ENCODE measurements at regions not wholly inside any gene's neighbourhood (a gene's known extent, or its start where the extent isn't known, plus 50 kb on each side); places are given as distances from the start of the nearest gene placed in this dataset.

GRCh38 chr15:70212963-70213315 lies 115.2 kb upstream of the TLE3 start:
- ATAC-seq: no peak
- no peak overlapping the region for H3K4me3 Mint-ChIP-seq

GRCh38 chr15:70212286-70212962 lies 114.7 kb upstream of the TLE3 start:
- Mint-ChIP-seq H3K9me3 (no peaks in the 10 kb centered on the region), H3K27me3 (peaks cover 0 to 20% (median 0%) of the 10 kb centered on the region in 5 donors), H3K4me1 (peaks cover 0 to 5% (median 0%) of the 10 kb centered on the region in 7 donors), H3K4me3 (no peak overlapping the region), H3K27ac (peak overlapping the region in 1 of 9 donors; percentile 71), H3K36me3 (no peaks in the 10 kb centered on the region)
- ChIA-PET CTCF (no interaction called here), POLR2A (no interaction called here)
- DNase-seq: no peak
- no peaks in the 10 kb centered on the region for H3K27me3 ChIP-seq (ENCODE audit: control insufficient read depth in 2 of 2, insufficient read depth in 2 of 2, low read length in 2 of 2)
- no peaks in the 10 kb centered on the region for H3K4me1 ChIP-seq (ENCODE audit: control insufficient read depth in 2 of 2, insufficient read depth in 2 of 2, low read length in 2 of 2)
- H3K4me3 ChIP-seq (ENCODE audit: low read length): no peak overlapping the region
- H3K36me3 ChIP-seq (ENCODE audit: control insufficient read depth in 2 of 3, insufficient read depth in 3 of 3, low read length in 3 of 3): no peaks in the 10 kb centered on the region
- intact Hi-C loops (cut with micrococcal nuclease): no loop called here
- H3K27ac ChIP-seq (ENCODE audit: low read depth, low read length): no peak overlapping the region
- no peak for ATAC-seq
- H3K9me3 ChIP-seq (ENCODE audit: control insufficient read depth in 2 of 3, low read length in 3 of 3): no peaks in the 10 kb centered on the region

More at GRCh38 chr15:70212963-70213315, 115.2 kb upstream of the TLE3 start:
- H3K27ac ChIP-seq (ENCODE audit: low read depth, low read length): no peak overlapping the region
- intact Hi-C loops (cut with micrococcal nuclease): no loop called here
- ChIA-PET CTCF (no interaction called here), POLR2A (no interaction called here)
- no peaks in the 10 kb centered on the region for H3K27me3 ChIP-seq (ENCODE audit: control insufficient read depth in 2 of 2, insufficient read depth in 2 of 2, low read length in 2 of 2)
- no peaks in the 10 kb centered on the region for H3K4me1 ChIP-seq (ENCODE audit: control insufficient read depth in 2 of 2, insufficient read depth in 2 of 2, low read length in 2 of 2)
- Mint-ChIP-seq H3K9me3 (no peaks in the 10 kb centered on the region), H3K27ac (peak overlapping the region in 1 of 9 donors; percentile 71), H3K36me3 (no peaks in the 10 kb centered on the region), H3K4me1 (peaks cover 0 to 5% (median 0%) of the 10 kb centered on the region in 7 donors), H3K27me3 (peaks cover 0 to 19% (median 0%) of the 10 kb centered on the region in 5 donors)
- no peak for DNase-seq
- H3K9me3 ChIP-seq (ENCODE audit: control insufficient read depth in 2 of 3, low read length in 3 of 3): no peaks in the 10 kb centered on the region
- no peak overlapping the region for H3K4me3 ChIP-seq (ENCODE audit: low read length)
- no peaks in the 10 kb centered on the region for H3K36me3 ChIP-seq (ENCODE audit: control insufficient read depth in 2 of 3, insufficient read depth in 3 of 3, low read length in 3 of 3)

GRCh38 chr15:70210528-70210927 lies 112.8 kb upstream of the TLE3 start:
- POLR2A ChIA-PET: no interaction called here
- no peak overlapping the region for H3K27ac Mint-ChIP-seq
- peaks cover 0 to 28% (median 0%) of the 10 kb centered on the region in 5 donors for H3K27me3 Mint-ChIP-seq
- CTCF ChIA-PET: no interaction called here
- Histone ChIP-seq H3K27ac (ENCODE audit: low read depth, low read length) (no peak overlapping the region), H3K9me3 (ENCODE audit: control insufficient read depth in 2 of 3, low read length in 3 of 3) (no peaks in the 10 kb centered on the region), H3K4me3 (ENCODE audit: low read length) (no peak overlapping the region), H3K27me3 (ENCODE audit: control insufficient read depth in 2 of 2, insufficient read depth in 2 of 2, low read length in 2 of 2) (no peaks in the 10 kb centered on the region), H3K4me1 (ENCODE audit: control insufficient read depth in 2 of 2, insufficient read depth in 2 of 2, low read length in 2 of 2) (no peaks in the 10 kb centered on the region), H3K36me3 (ENCODE audit: control insufficient read depth in 2 of 3, insufficient read depth in 3 of 3, low read length in 3 of 3) (no peaks in the 10 kb centered on the region)
- H3K36me3 Mint-ChIP-seq: no peaks in the 10 kb centered on the region
- no peak for ATAC-seq
- no peaks in the 10 kb centered on the region for H3K9me3 Mint-ChIP-seq
- no peak for DNase-seq
- H3K4me1 Mint-ChIP-seq: peaks cover 0 to 8% (median 0%) of the 10 kb centered on the region in 7 donors
- intact Hi-C loops (cut with micrococcal nuclease): loop anchor here in 1 of 2 donors (1.0 kb wide), 1 partner anchor 634 kb away; no protein-coding TSS in a partner anchor
- H3K4me3 Mint-ChIP-seq: no peak overlapping the region

- no peak overlapping the region for H3K4me3 Mint-ChIP-seq
- DNase-seq (no peak), ATAC-seq (no peak)
- CTCF ChIA-PET: no interaction called here
- no peak overlapping the region for H3K27ac ChIP-seq (ENCODE audit: low read depth, low read length)
- POLR2A ChIA-PET: no interaction called here
- H3K4me3 ChIP-seq (ENCODE audit: low read length): no peak overlapping the region
- no peaks in the 10 kb centered on the region for H3K4me1 ChIP-seq (ENCODE audit: control insufficient read depth in 2 of 2, insufficient read depth in 2 of 2, low read length in 2 of 2)
- no peaks in the 10 kb centered on the region for H3K36me3 Mint-ChIP-seq
- no peaks in the 10 kb centered on the region for H3K27me3 ChIP-seq (ENCODE audit: control insufficient read depth in 2 of 2, insufficient read depth in 2 of 2, low read length in 2 of 2)
- intact Hi-C loops (cut with micrococcal nuclease): loop anchor here in 1 of 2 donors (1.0 kb wide), 1 partner anchor 634 kb away; no protein-coding TSS in a partner anchor
- H3K9me3 Mint-ChIP-seq: no peaks in the 10 kb centered on the region
- peaks cover 0 to 8% (median 0%) of the 10 kb centered on the region in 7 donors for H3K4me1 Mint-ChIP-seq
- H3K27me3 Mint-ChIP-seq: peaks cover 0 to 30% (median 0%) of the 10 kb centered on the region in 5 donors
- H3K9me3 ChIP-seq (ENCODE audit: control insufficient read depth in 2 of 3, low read length in 3 of 3): no peaks in the 10 kb centered on the region
- no peak overlapping the region for H3K27ac Mint-ChIP-seq
- no peaks in the 10 kb centered on the region for H3K36me3 ChIP-seq (ENCODE audit: control insufficient read depth in 2 of 3, insufficient read depth in 3 of 3, low read length in 3 of 3)
Measured at GRCh38 chr15:70210076-70210475, 112.4 kb upstream of the TLE3 start.

GRCh38 chr15:70209499-70209898 lies 111.8 kb upstream of the TLE3 start:
- no peaks in the 10 kb centered on the region for H3K4me1 ChIP-seq (ENCODE audit: control insufficient read depth in 2 of 2, insufficient read depth in 2 of 2, low read length in 2 of 2)
- H3K9me3 ChIP-seq (ENCODE audit: control insufficient read depth in 2 of 3, low read length in 3 of 3): no peaks in the 10 kb centered on the region
- H3K27me3 Mint-ChIP-seq: peaks cover 0 to 32% (median 0%) of the 10 kb centered on the region in 5 donors
- peaks cover 0 to 8% (median 0%) of the 10 kb centered on the region in 7 donors for H3K4me1 Mint-ChIP-seq
- ATAC-seq: no peak
- H3K27me3 ChIP-seq (ENCODE audit: control insufficient read depth in 2 of 2, insufficient read depth in 2 of 2, low read length in 2 of 2): no peaks in the 10 kb centered on the region
- no peaks in the 10 kb centered on the region for H3K36me3 ChIP-seq (ENCODE audit: control insufficient read depth in 2 of 3, insufficient read depth in 3 of 3, low read length in 3 of 3)
- no peaks in the 10 kb centered on the region for H3K36me3 Mint-ChIP-seq
- ChIA-PET POLR2A (no interaction called here), CTCF (interaction anchor here (0.6 kb wide), 1 partner anchor 9 kb away, joined by 4 read pairs; no protein-coding TSS in a partner anchor)
- no peak overlapping the region for H3K4me3 ChIP-seq (ENCODE audit: low read length)
- H3K27ac ChIP-seq (ENCODE audit: low read depth, low read length): no peak overlapping the region
- intact Hi-C loops (cut with micrococcal nuclease): no loop called here
- no peaks in the 10 kb centered on the region for H3K9me3 Mint-ChIP-seq
- no peak overlapping the region for H3K27ac Mint-ChIP-seq
- DNase-seq: no peak
- no peak overlapping the region for H3K4me3 Mint-ChIP-seq

GRCh38 chr15:70208332-70208731 lies 110.6 kb upstream of the TLE3 start:
- H3K27me3 ChIP-seq (ENCODE audit: control insufficient read depth in 2 of 2, insufficient read depth in 2 of 2, low read length in 2 of 2): no peaks in the 10 kb centered on the region
- H3K9me3 ChIP-seq (ENCODE audit: control insufficient read depth in 2 of 3, low read length in 3 of 3): no peaks in the 10 kb centered on the region
- no peak overlapping the region for H3K27ac ChIP-seq (ENCODE audit: low read depth, low read length)
- H3K4me1 Mint-ChIP-seq: peaks cover 0 to 8% (median 0%) of the 10 kb centered on the region in 7 donors
- H3K9me3 Mint-ChIP-seq: no peaks in the 10 kb centered on the region
- H3K27ac Mint-ChIP-seq: no peak overlapping the region
- H3K4me3 Mint-ChIP-seq: no peak overlapping the region
- no peak for ATAC-seq
- CTCF ChIA-PET: no interaction called here
- no peak overlapping the region for H3K4me3 ChIP-seq (ENCODE audit: low read length)
- no peaks in the 10 kb centered on the region for H3K4me1 ChIP-seq (ENCODE audit: control insufficient read depth in 2 of 2, insufficient read depth in 2 of 2, low read length in 2 of 2)
- H3K27me3 Mint-ChIP-seq: peaks cover 0 to 32% (median 0%) of the 10 kb centered on the region in 5 donors
- DNase-seq: no peak
- POLR2A ChIA-PET: no interaction called here
- no peaks in the 10 kb centered on the region for H3K36me3 ChIP-seq (ENCODE audit: control insufficient read depth in 2 of 3, insufficient read depth in 3 of 3, low read length in 3 of 3)
- intact Hi-C loops (cut with micrococcal nuclease): no loop called here
- H3K36me3 Mint-ChIP-seq: no peaks in the 10 kb centered on the region

- H3K27ac ChIP-seq (ENCODE audit: low read depth, low read length): no peak overlapping the region
- H3K27me3 ChIP-seq (ENCODE audit: control insufficient read depth in 2 of 2, insufficient read depth in 2 of 2, low read length in 2 of 2): no peaks in the 10 kb centered on the region
- H3K36me3 Mint-ChIP-seq: no peaks in the 10 kb centered on the region
- POLR2A ChIA-PET: no interaction called here
- no peaks in the 10 kb centered on the region for H3K36me3 ChIP-seq (ENCODE audit: control insufficient read depth in 2 of 3, insufficient read depth in 3 of 3, low read length in 3 of 3)
- H3K27ac Mint-ChIP-seq: no peak overlapping the region
- intact Hi-C loops (cut with micrococcal nuclease): no loop called here
- CTCF ChIA-PET: interaction anchor here (0.7 kb wide), 1 partner anchor 13 kb away, joined by 3 read pairs; no protein-coding TSS in a partner anchor
- H3K4me3 ChIP-seq (ENCODE audit: low read length): no peak overlapping the region
- H3K9me3 ChIP-seq (ENCODE audit: control insufficient read depth in 2 of 3, low read length in 3 of 3): no peaks in the 10 kb centered on the region
- H3K27me3 Mint-ChIP-seq: peaks cover 0 to 29% (median 0%) of the 10 kb centered on the region in 5 donors
- DNase-seq: no peak
- ATAC-seq: no peak
- H3K9me3 Mint-ChIP-seq: no peaks in the 10 kb centered on the region
- peaks cover 0 to 8% (median 0%) of the 10 kb centered on the region in 7 donors for H3K4me1 Mint-ChIP-seq
- H3K4me1 ChIP-seq (ENCODE audit: control insufficient read depth in 2 of 2, insufficient read depth in 2 of 2, low read length in 2 of 2): no peaks in the 10 kb centered on the region
- no peak overlapping the region for H3K4me3 Mint-ChIP-seq
Measured at GRCh38 chr15:70206668-70207067, 109.0 kb upstream of the TLE3 start.
